ENCODE measurements at regions not wholly inside any gene's neighbourhood (a gene's known extent, or its start where the extent isn't known, plus 50 kb on each side); places are given as distances from the start of the nearest gene placed in this dataset.

DNA sequence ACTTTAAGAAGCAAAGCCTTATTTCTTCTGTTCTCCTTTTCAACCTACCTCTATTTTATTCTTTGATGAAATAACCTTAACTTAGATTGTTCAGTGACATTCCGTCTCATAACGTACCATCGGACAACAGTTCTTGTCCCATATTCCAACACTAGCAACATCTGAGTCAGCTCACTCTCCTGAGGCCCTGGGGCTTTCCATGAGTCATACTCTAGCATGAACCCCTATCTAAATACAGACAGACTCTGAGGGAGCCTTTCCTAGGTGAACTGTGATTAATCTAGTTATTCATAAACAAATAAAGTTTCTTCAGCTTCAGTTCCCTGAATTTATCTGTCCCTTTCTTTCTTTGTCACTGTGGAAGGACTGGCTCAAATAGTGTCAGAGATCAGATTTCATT lies 168.7 kb upstream of the LYZL1 start (continued):
- TF ChIP-seq GABPA (IDR thresholded peaks at IDR 0.05; ENCODE audit: low read depth) (no peak), SUZ12 (IDR thresholded peaks at IDR 0.05; ENCODE audit: unreplicated experiment) (no peak), CEBPB (IDR thresholded peaks at IDR 0.05; ENCODE audit: borderline replicate concordance in 1 of 2, low read depth in 2 of 2, low read length in 2 of 2) (no peak), BACH1 (IDR thresholded peaks at IDR 0.05; ENCODE audit: borderline replicate concordance) (no peak), ZNF622 (IDR thresholded peaks at IDR 0.05) (no peak), JUNB (IDR thresholded peaks at IDR 0.05) (no peak)
- TF ChIP-seq, protein P1, sequence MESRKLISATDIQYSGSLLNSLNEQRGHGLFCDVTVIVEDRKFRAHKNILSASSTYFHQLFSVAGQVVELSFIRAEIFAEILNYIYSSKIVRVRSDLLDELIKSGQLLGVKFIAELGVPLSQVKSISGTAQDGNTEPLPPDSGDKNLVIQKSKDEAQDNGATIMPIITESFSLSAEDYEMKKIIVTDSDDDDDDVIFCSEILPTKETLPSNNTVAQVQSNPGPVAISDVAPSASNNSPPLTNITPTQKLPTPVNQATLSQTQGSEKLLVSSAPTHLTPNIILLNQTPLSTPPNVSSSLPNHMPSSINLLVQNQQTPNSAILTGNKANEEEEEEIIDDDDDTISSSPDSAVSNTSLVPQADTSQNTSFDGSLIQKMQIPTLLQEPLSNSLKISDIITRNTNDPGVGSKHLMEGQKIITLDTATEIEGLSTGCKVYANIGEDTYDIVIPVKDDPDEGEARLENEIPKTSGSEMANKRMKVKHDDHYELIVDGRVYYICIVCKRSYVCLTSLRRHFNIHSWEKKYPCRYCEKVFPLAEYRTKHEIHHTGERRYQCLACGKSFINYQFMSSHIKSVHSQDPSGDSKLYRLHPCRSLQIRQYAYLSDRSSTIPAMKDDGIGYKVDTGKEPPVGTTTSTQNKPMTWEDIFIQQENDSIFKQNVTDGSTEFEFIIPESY (IDR thresholded peaks at IDR 0.05), result no peak

DNA sequence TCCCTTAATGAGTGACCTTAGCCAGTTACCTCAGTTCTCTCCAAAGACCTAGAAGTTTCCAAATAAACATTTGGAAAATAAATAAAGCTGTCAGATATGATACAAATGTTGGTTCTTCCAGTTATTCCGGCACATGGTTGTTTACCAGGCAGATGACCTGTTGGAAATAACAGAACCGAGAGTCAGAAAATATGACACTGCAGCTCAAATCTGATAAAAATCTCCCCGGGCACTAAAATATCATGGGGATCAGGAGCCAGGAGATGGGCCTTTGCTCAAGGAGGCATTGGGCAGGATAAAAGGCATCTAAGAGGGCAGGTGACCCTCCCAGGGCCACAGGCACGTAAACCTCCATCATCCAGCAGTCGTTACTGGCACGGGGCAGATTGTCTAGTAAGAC lies 164.0 kb upstream of the LYZL1 start:
- H3K4me3 ChIP-seq, result no peak overlapping the region
- H3K27me3 ChIP-seq (replicated peaks in 1 of 2; ENCODE audit: control insufficient read depth in 2 of 2, insufficient read depth in 2 of 2, low read length in 1 of 2), result no peaks in the 10 kb centered on the region
- no peak for FAIRE-seq
- no peak for DNase-seq (ENCODE audit: low read depth, low spot score)
- in situ Hi-C loops (cut with MboI), result loop anchor here (25.0 kb wide), 1 partner anchor 113 kb away; no protein-coding TSS in a partner anchor
- ChIA-PET SMC1A (ENCODE audit: uncharacterized antibody, unreplicated experiment) (no interaction called here), CTCF (no interaction called here), POLR2A (no interaction called here), RAD21 (ENCODE audit: unreplicated experiment) (no interaction called here)
- H4K20me1 ChIP-seq (ENCODE audit: control insufficient read depth, insufficient read depth), result no peaks in the 10 kb centered on the region
- H2AFZ ChIP-seq (ENCODE audit: control insufficient read depth, low read depth, low read length), result no peak overlapping the region
- 64% methylated on average over 6 of the region's 6 CpGs for WGBS (ENCODE audit: insufficient coverage, insufficient replicate concordance, low lambda C conversion rate, missing lambda C conversion rate)
- H3K9me3 ChIP-seq (replicated peaks; ENCODE audit: control insufficient read depth, insufficient read depth, low read length), result no peaks in the 10 kb centered on the region; the same call in 2 of the 3 replicates
- no peaks in the 10 kb centered on the region for H3K36me3 ChIP-seq (ENCODE audit: control insufficient read depth in 2 of 2, insufficient read depth in 2 of 2, low read length in 1 of 2)
- H3K27ac ChIP-seq (ENCODE audit: control insufficient read depth, insufficient read depth), result no peak overlapping the region
- no TSS peak for BruUV-seq (replicated peaks)
- H3K4me1 ChIP-seq (ENCODE audit: control insufficient read depth, insufficient read depth, low read length), result no peaks in the 10 kb centered on the region
- H3K4me2 ChIP-seq (ENCODE audit: control insufficient read depth, insufficient read depth), result no peak overlapping the region
- no peak for ATAC-seq
- intact Hi-C loops (cut with micrococcal nuclease; ENCODE audit: unreplicated experiment), result no loop called here
- no peaks in the 10 kb centered on the region for H3K79me2 ChIP-seq (ENCODE audit: control insufficient read depth, insufficient read depth, low read length)
- no peak overlapping the region for H3K9ac ChIP-seq (ENCODE audit: control insufficient read depth, insufficient read depth, low read length)
- TF ChIP-seq KAT2A (conservative IDR thresholded peaks at IDR 0.05; ENCODE audit: control insufficient read depth, low read depth, low read length), result no peak
- TF ChIP-seq FOXM1 (IDR thresholded peaks at IDR 0.05; ENCODE audit: low read depth, low read length), result no peak
- TF ChIP-seq, protein P2, sequence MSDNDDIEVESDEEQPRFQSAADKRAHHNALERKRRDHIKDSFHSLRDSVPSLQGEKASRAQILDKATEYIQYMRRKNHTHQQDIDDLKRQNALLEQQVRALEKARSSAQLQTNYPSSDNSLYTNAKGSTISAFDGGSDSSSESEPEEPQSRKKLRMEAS (IDR thresholded peaks at IDR 0.05; ENCODE audit: low read depth, low read length), result no peak
- no peak for TF ChIP-seq SPI1 (IDR thresholded peaks at IDR 0.05; ENCODE audit: borderline replicate concordance, insufficient read depth, low read depth, low read length)
- TF ChIP-seq, protein P3, sequence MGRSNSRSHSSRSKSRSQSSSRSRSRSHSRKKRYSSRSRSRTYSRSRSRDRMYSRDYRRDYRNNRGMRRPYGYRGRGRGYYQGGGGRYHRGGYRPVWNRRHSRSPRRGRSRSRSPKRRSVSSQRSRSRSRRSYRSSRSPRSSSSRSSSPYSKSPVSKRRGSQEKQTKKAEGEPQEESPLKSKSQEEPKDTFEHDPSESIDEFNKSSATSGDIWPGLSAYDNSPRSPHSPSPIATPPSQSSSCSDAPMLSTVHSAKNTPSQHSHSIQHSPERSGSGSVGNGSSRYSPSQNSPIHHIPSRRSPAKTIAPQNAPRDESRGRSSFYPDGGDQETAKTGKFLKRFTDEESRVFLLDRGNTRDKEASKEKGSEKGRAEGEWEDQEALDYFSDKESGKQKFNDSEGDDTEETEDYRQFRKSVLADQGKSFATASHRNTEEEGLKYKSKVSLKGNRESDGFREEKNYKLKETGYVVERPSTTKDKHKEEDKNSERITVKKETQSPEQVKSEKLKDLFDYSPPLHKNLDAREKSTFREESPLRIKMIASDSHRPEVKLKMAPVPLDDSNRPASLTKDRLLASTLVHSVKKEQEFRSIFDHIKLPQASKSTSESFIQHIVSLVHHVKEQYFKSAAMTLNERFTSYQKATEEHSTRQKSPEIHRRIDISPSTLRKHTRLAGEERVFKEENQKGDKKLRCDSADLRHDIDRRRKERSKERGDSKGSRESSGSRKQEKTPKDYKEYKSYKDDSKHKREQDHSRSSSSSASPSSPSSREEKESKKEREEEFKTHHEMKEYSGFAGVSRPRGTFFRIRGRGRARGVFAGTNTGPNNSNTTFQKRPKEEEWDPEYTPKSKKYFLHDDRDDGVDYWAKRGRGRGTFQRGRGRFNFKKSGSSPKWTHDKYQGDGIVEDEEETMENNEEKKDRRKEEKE (IDR thresholded peaks at IDR 0.05), result no peak
- TF ChIP-seq, protein P4, sequence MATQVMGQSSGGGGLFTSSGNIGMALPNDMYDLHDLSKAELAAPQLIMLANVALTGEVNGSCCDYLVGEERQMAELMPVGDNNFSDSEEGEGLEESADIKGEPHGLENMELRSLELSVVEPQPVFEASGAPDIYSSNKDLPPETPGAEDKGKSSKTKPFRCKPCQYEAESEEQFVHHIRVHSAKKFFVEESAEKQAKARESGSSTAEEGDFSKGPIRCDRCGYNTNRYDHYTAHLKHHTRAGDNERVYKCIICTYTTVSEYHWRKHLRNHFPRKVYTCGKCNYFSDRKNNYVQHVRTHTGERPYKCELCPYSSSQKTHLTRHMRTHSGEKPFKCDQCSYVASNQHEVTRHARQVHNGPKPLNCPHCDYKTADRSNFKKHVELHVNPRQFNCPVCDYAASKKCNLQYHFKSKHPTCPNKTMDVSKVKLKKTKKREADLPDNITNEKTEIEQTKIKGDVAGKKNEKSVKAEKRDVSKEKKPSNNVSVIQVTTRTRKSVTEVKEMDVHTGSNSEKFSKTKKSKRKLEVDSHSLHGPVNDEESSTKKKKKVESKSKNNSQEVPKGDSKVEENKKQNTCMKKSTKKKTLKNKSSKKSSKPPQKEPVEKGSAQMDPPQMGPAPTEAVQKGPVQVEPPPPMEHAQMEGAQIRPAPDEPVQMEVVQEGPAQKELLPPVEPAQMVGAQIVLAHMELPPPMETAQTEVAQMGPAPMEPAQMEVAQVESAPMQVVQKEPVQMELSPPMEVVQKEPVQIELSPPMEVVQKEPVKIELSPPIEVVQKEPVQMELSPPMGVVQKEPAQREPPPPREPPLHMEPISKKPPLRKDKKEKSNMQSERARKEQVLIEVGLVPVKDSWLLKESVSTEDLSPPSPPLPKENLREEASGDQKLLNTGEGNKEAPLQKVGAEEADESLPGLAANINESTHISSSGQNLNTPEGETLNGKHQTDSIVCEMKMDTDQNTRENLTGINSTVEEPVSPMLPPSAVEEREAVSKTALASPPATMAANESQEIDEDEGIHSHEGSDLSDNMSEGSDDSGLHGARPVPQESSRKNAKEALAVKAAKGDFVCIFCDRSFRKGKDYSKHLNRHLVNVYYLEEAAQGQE (IDR thresholded peaks at IDR 0.05; ENCODE audit: low read depth, low read length), result no peak
- TF ChIP-seq CHD4 (IDR thresholded peaks at IDR 0.05), result no peak

Data from GM12878 (cell line).